ENCODE measurements at regions not wholly inside any gene's neighbourhood (a gene's known extent, or its start where the extent isn't known, plus 50 kb on each side); places are given as distances from the start of the nearest gene placed in this dataset.
A peak's percentile ranks its signal among the peaks of the same experiment; 100 is the strongest.

GRCh38 chr4:138671106-138671505 lies 344.5 kb upstream of the NOCT start:
- no peak for DNase-seq (ENCODE audit: low read depth in 4 of 4, low spot score in 3 of 4)

- no peak for DNase-seq (ENCODE audit: low read depth in 4 of 4, low spot score in 3 of 4)
Observed at GRCh38 chr4:138670681-138671080, 344.9 kb upstream of the NOCT start.

GRCh38 chr4:138669479-138670315 lies 345.9 kb upstream of the NOCT start:
- DNase-seq (ENCODE audit: low read depth in 4 of 4, low spot score in 3 of 4), result no peak

- no peak for DNase-seq (ENCODE audit: low read depth in 4 of 4, low spot score in 3 of 4)
Observed at GRCh38 chr4:138668309-138668708, 347.3 kb upstream of the NOCT start.

- no peak for DNase-seq (ENCODE audit: low read depth in 4 of 4, low spot score in 3 of 4)
Observed at GRCh38 chr4:138666366-138666765, 349.2 kb upstream of the NOCT start.

GRCh38 chr4:138665851-138666250 lies 349.7 kb upstream of the NOCT start:
- no peak for DNase-seq (ENCODE audit: low read depth in 4 of 4, low spot score in 3 of 4)

- no peak for DNase-seq (ENCODE audit: low read depth in 4 of 4, low spot score in 3 of 4)
Observed at GRCh38 chr4:138663883-138664282, 351.7 kb upstream of the NOCT start.

GRCh38 chr4:138659812-138660316 lies 355.7 kb upstream of the NOCT start:
- DNase-seq (ENCODE audit: low read depth in 4 of 4, low spot score in 3 of 4), result no peak

- no peak for DNase-seq (ENCODE audit: low read depth in 4 of 4, low spot score in 3 of 4)
Observed at GRCh38 chr4:138659037-138659811, 356.4 kb upstream of the NOCT start.

GRCh38 chr4:138658518-138658917 lies 357.1 kb upstream of the NOCT start:
- DNase-seq (ENCODE audit: low read depth in 4 of 4, low spot score in 3 of 4), result no peak

- DNase-seq (ENCODE audit: low read depth in 4 of 4, low spot score in 3 of 4), result no peak
Observed at GRCh38 chr4:138656990-138657389, 358.6 kb upstream of the NOCT start.

GRCh38 chr4:138655985-138656384 lies 359.6 kb upstream of the NOCT start:
- DNase-seq (ENCODE audit: low read depth in 4 of 4, low spot score in 3 of 4), result peak in 1 of 4 donors; percentile 21

GRCh38 chr4:138655286-138655685 lies 360.3 kb upstream of the NOCT start:
- DNase-seq (ENCODE audit: low read depth in 4 of 4, low spot score in 3 of 4), result no peak

GRCh38 chr4:138650929-138651448 lies 364.6 kb upstream of the NOCT start:
- DNase-seq (ENCODE audit: low read depth in 4 of 4, low spot score in 3 of 4), result no peak

- DNase-seq (ENCODE audit: low read depth in 4 of 4, low spot score in 3 of 4), result no peak
Observed at GRCh38 chr4:138650495-138650894, 365.1 kb upstream of the NOCT start.

GRCh38 chr4:138647433-138647832 lies 368.1 kb upstream of the NOCT start:
- DNase-seq (ENCODE audit: low read depth in 4 of 4, low spot score in 3 of 4), result no peak

GRCh38 chr4:138646383-138646782 lies 369.2 kb upstream of the NOCT start:
- no peak for DNase-seq (ENCODE audit: low read depth in 4 of 4, low spot score in 3 of 4)

GRCh38 chr4:138645289-138645688 lies 370.3 kb upstream of the NOCT start:
- no peak for DNase-seq (ENCODE audit: low read depth in 4 of 4, low spot score in 3 of 4)

- no peak for DNase-seq (ENCODE audit: low read depth in 4 of 4, low spot score in 3 of 4)
Observed at GRCh38 chr4:138644322-138644721, 371.3 kb upstream of the NOCT start.

GRCh38 chr4:138643827-138644226 lies 371.8 kb upstream of the NOCT start:
- no peak for DNase-seq (ENCODE audit: low read depth in 4 of 4, low spot score in 3 of 4)

GRCh38 chr4:138639018-138639741 lies 376.4 kb upstream of the NOCT start:
- no peak for DNase-seq (ENCODE audit: low read depth in 4 of 4, low spot score in 3 of 4)
